Keratinocyte (primary cell): ENCODE measurements at regions not wholly inside any gene's neighbourhood (a gene's known extent, or its start where the extent isn't known, plus 50 kb on each side); places are given as distances from the start of the nearest gene placed in this dataset.

ENCODE experiments used
- DNase-seq: peaks from one replicate; pipeline ENCODE4 v3.0.0-alpha.2; 2011; ENCODE audit warnings: low read depth, missing footprints, low spot score
- FAIRE-seq: peaks from 2 replicates; lab custom pipeline; 2011; peaks lifted over from hg19 to GRCh38; lab: Jason Lieb, UNC
- H2AFZ ChIP-seq: 2 replicates; pipeline ENCODE4 v1.6.0; 2012; ENCODE audit warnings: low read length, control low read depth, inconsistent platforms; ENCODE audit not compliant: control insufficient read depth
- H3K27ac ChIP-seq: 2 replicates; pipeline ENCODE4 v1.5.1; 2011; ENCODE audit warnings: low read length; ENCODE audit not compliant: control insufficient read depth, insufficient read depth
- H3K27me3 ChIP-seq: 3 replicates; pipeline ENCODE4 v1.6.0; 2011; ENCODE audit warnings: low read length; ENCODE audit not compliant: control insufficient read depth, insufficient read depth; ENCODE audit errors: extremely low read depth
- H3K36me3 ChIP-seq, 2 experiments: 2 replicates in 1 of 2; 3 replicates in 1 of 2; pipeline ENCODE4 v1.5.1; 2011; ENCODE audit warnings: low read length in 2 of 2, mild to moderate bottlenecking in 1 of 2; ENCODE audit not compliant: control insufficient read depth in 2 of 2, insufficient read depth in 2 of 2; ENCODE audit errors: extremely low read depth in 1 of 2
- H3K4me1 ChIP-seq: 3 replicates; pipeline ENCODE4 v1.5.1; 2011; ENCODE audit warnings: low read length; ENCODE audit not compliant: control insufficient read depth, insufficient read depth; ENCODE audit errors: extremely low read depth
- H3K4me2 ChIP-seq: 3 replicates; pipeline ENCODE4 v1.6.0; 2011; ENCODE audit warnings: low read depth, low read length; ENCODE audit not compliant: control insufficient read depth, insufficient read depth; ENCODE audit errors: extremely low read depth
- H3K4me3 ChIP-seq, 3 experiments: fragments of 200-600 bp in 1 of 3; sonication (generic) in 1 of 3; 2 replicates in 2 of 3; 3 replicates in 1 of 3; pipeline ENCODE4 v1.5.1; 2011 to 2016; ENCODE audit warnings: low read length in 3 of 3, mild to moderate bottlenecking in 3 of 3, control low read depth in 2 of 3, inconsistent platforms in 1 of 3, low read depth in 1 of 3, mixed read lengths in 1 of 3, mixed run types in 1 of 3, moderate library complexity in 1 of 3; ENCODE audit not compliant: control insufficient read depth in 2 of 3, insufficient read depth in 2 of 3; ENCODE audit errors: extremely low read depth in 1 of 3
- H3K79me2 ChIP-seq: 2 replicates; pipeline ENCODE4 v1.6.0; 2012; ENCODE audit warnings: low read length; ENCODE audit not compliant: control insufficient read depth, insufficient read depth
- H3K9ac ChIP-seq: 3 replicates; pipeline ENCODE4 v1.6.0; 2011; ENCODE audit warnings: low read length; ENCODE audit not compliant: control insufficient read depth, insufficient read depth; ENCODE audit errors: extremely low read depth
- H3K9me1 ChIP-seq: 3 replicates; pipeline ENCODE4 v1.6.0; 2011; ENCODE audit warnings: low read length; ENCODE audit not compliant: control insufficient read depth, insufficient read depth; ENCODE audit errors: extremely low read depth
- H3K9me3 ChIP-seq: 2 replicates; pipeline ENCODE4 v1.5.1; 2012; ENCODE audit warnings: low read depth, low read length; ENCODE audit not compliant: control insufficient read depth
- H4K20me1 ChIP-seq: 3 replicates; pipeline ENCODE4 v1.6.0; 2011; ENCODE audit warnings: low read length; ENCODE audit not compliant: control insufficient read depth, insufficient read depth; ENCODE audit errors: extremely low read depth
- CTCF ChIP-seq, 3 experiments: IDR thresholded peaks in 1 of 3; conservative IDR thresholded peaks in 1 of 3; optimal IDR thresholded peaks in 1 of 3; 2 replicates in 2 of 3; 3 replicates in 1 of 3; pipeline versions ENCODE3 to v1.5.1; 2011; ENCODE audit warnings: low read length in 3 of 3, mild to moderate bottlenecking in 3 of 3, moderate library complexity in 2 of 3, control low read depth in 1 of 3, inconsistent platforms in 1 of 3; ENCODE audit not compliant: insufficient read depth in 2 of 3; ENCODE audit errors: extremely low read depth in 1 of 3
- EZH2 ChIP-seq: IDR thresholded peaks from one replicate; pipeline ENCODE4 v1.6.1; 2012; ENCODE audit warnings: inconsistent platforms, mild to moderate bottlenecking, low read length, moderate library complexity
- dilution Hi-C: fragments of 300-500 bp; cut with MboI; formaldehyde crosslinking; loops from one replicate; pipeline ENCODE4 v1.7.0; 2020; ENCODE audit warnings: low sequenced_read_pairs; ENCODE audit not compliant: extremely low pct_ligation_motif_present

- dilution Hi-C loops, result no loop called here
- no peak for FAIRE-seq
- TF ChIP-seq CTCF (optimal IDR thresholded peaks at IDR 0.05 in 1 of 3, IDR thresholded peaks at IDR 0.05 in 1 of 3, conservative IDR thresholded peaks at IDR 0.05 in 1 of 3; ENCODE audit: extremely low read depth in 1 of 3, insufficient read depth in 2 of 3, low read length in 3 of 3) (no peak), EZH2 (no peak)
- Histone ChIP-seq H3K4me1 (no peaks in the 10 kb centered on the region), H3K4me3 (no peak overlapping the region), H3K27ac (no peak overlapping the region), H3K9ac (no peak overlapping the region), H4K20me1 (no peaks in the 10 kb centered on the region), H3K79me2 (no peaks in the 10 kb centered on the region), H3K9me3 (no peaks in the 10 kb centered on the region), H3K4me2 (no peak overlapping the region), H3K27me3 (no peaks in the 10 kb centered on the region), H2AFZ (no peak overlapping the region), H3K9me1 (no peaks in the 10 kb centered on the region), H3K36me3 (no peaks in the 10 kb centered on the region)
- DNase-seq, result no peak
Measured at GRCh38 chr21:38741950-38742256, 63.8 kb upstream of the ETS2 start.

GRCh38 chr21:38742580-38743260, 63.0 kb upstream of the ETS2 start:
- Histone ChIP-seq H3K9me1 (no peaks in the 10 kb centered on the region), H3K27ac (no peak overlapping the region), H3K27me3 (no peaks in the 10 kb centered on the region), H4K20me1 (no peaks in the 10 kb centered on the region), H3K4me2 (no peak overlapping the region), H2AFZ (no peak overlapping the region), H3K79me2 (no peaks in the 10 kb centered on the region), H3K36me3 (no peaks in the 10 kb centered on the region), H3K9me3 (no peaks in the 10 kb centered on the region), H3K4me1 (no peaks in the 10 kb centered on the region), H3K4me3 (no peak overlapping the region), H3K9ac (no peak overlapping the region)
- no peak for TF ChIP-seq CTCF (optimal IDR thresholded peaks at IDR 0.05 in 1 of 3, IDR thresholded peaks at IDR 0.05 in 1 of 3, conservative IDR thresholded peaks at IDR 0.05 in 1 of 3; ENCODE audit: extremely low read depth in 1 of 3, insufficient read depth in 2 of 3, low read length in 3 of 3)
- TF ChIP-seq EZH2, result no peak
- dilution Hi-C loops, result no loop called here
- FAIRE-seq (no peak), DNase-seq (no peak)
